ENCODE measurements at regions not wholly inside any gene's neighbourhood (a gene's known extent, or its start where the extent isn't known, plus 50 kb on each side); places are given as distances from the start of the nearest gene placed in this dataset.

GRCh38 chr2:21431078-21431477 is 307.3 kb downstream of the TDRD15 start:
- Histone ChIP-seq H3K4me2 (ENCODE audit: low read length) (no peak overlapping the region), H3K9ac (ENCODE audit: low read length) (no peak overlapping the region), H3K4me3 (replicated peaks in 1 of 2; ENCODE audit: low read depth in 1 of 2, low read length in 2 of 2) (no peak overlapping the region), H4K20me1 (ENCODE audit: insufficient read depth) (no peaks in the 10 kb centered on the region), H3K27me3 (ENCODE audit: insufficient read depth, low read length) (no peaks in the 10 kb centered on the region), H3K36me3 (ENCODE audit: control insufficient read depth in 1 of 2, insufficient read depth in 2 of 2, low read length in 2 of 2) (no peaks in the 10 kb centered on the region), H3K9me2 (ENCODE audit: insufficient read depth) (no peaks in the 10 kb centered on the region), H2AFZ (ENCODE audit: low read depth, low read length, poor library complexity, severe bottlenecking) (no peak overlapping the region), H3K79me2 (ENCODE audit: insufficient read depth, low read length) (no peaks in the 10 kb centered on the region), H3K4me1 (ENCODE audit: control insufficient read depth in 1 of 2, insufficient read depth in 2 of 2, low read length in 2 of 2) (no peaks in the 10 kb centered on the region), H3K9me3 (ENCODE audit: control insufficient read depth in 1 of 2, insufficient read depth in 1 of 2, low read depth in 1 of 2, low read length in 2 of 2) (peaks cover 0 to 2% of the 10 kb centered on the region in 2 experiments; a peak in 2 of 4 replicates), H3K27ac (ENCODE audit: low read depth, low read length) (no peak overlapping the region)
- ATAC-seq (no peak), DNase-seq (ENCODE audit: low read depth, low spot score) (no peak)
- CTCF ChIA-PET, result no interaction called here
- BruUV-seq (replicated peaks), result no TSS peak
- POLR2A ChIA-PET, result no interaction called here
- TF ChIP-seq POLR2A (IDR thresholded peaks at IDR 0.05; ENCODE audit: borderline replicate concordance, extremely low read depth, insufficient read depth, insufficient read length) (no peak), SIN3A (IDR thresholded peaks at IDR 0.05; ENCODE audit: low read depth) (no peak), MAX (IDR thresholded peaks at IDR 0.05) (no peak), EZH2 (IDR thresholded peaks at IDR 0.05) (no peak), RAD21 (IDR thresholded peaks at IDR 0.05; ENCODE audit: low read depth) (no peak), YY1 (IDR thresholded peaks at IDR 0.05; ENCODE audit: extremely low read depth, insufficient replicate concordance, low read depth, low read length) (no peak), CBX3 (IDR thresholded peaks at IDR 0.05; ENCODE audit: low read depth) (no peak), ELF1 (IDR thresholded peaks at IDR 0.05; ENCODE audit: borderline replicate concordance, low read depth) (no peak), SP1 (IDR thresholded peaks at IDR 0.05; ENCODE audit: low read depth) (no peak), TCF7L2 (IDR thresholded peaks at IDR 0.05; ENCODE audit: borderline replicate concordance, extremely low read depth, insufficient read depth, insufficient read length) (no peak), SRF (IDR thresholded peaks at IDR 0.05; ENCODE audit: low read depth) (no peak), POLR2AphosphoS5 (IDR thresholded peaks at IDR 0.05; ENCODE audit: low read depth, low read length) (no peak), EZH2phosphoT487 (IDR thresholded peaks at IDR 0.05; ENCODE audit: borderline replicate concordance) (no peak), FOSL1 (IDR thresholded peaks at IDR 0.05; ENCODE audit: low read depth) (no peak)
- TF ChIP-seq, protein P1, sequence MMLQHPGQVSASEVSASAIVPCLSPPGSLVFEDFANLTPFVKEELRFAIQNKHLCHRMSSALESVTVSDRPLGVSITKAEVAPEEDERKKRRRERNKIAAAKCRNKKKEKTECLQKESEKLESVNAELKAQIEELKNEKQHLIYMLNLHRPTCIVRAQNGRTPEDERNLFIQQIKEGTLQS (IDR thresholded peaks at IDR 0.05), result no peak
- TF ChIP-seq, protein P2, sequence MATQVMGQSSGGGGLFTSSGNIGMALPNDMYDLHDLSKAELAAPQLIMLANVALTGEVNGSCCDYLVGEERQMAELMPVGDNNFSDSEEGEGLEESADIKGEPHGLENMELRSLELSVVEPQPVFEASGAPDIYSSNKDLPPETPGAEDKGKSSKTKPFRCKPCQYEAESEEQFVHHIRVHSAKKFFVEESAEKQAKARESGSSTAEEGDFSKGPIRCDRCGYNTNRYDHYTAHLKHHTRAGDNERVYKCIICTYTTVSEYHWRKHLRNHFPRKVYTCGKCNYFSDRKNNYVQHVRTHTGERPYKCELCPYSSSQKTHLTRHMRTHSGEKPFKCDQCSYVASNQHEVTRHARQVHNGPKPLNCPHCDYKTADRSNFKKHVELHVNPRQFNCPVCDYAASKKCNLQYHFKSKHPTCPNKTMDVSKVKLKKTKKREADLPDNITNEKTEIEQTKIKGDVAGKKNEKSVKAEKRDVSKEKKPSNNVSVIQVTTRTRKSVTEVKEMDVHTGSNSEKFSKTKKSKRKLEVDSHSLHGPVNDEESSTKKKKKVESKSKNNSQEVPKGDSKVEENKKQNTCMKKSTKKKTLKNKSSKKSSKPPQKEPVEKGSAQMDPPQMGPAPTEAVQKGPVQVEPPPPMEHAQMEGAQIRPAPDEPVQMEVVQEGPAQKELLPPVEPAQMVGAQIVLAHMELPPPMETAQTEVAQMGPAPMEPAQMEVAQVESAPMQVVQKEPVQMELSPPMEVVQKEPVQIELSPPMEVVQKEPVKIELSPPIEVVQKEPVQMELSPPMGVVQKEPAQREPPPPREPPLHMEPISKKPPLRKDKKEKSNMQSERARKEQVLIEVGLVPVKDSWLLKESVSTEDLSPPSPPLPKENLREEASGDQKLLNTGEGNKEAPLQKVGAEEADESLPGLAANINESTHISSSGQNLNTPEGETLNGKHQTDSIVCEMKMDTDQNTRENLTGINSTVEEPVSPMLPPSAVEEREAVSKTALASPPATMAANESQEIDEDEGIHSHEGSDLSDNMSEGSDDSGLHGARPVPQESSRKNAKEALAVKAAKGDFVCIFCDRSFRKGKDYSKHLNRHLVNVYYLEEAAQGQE (IDR thresholded peaks at IDR 0.05; ENCODE audit: low read depth), result no peak
- TF ChIP-seq, protein P3, sequence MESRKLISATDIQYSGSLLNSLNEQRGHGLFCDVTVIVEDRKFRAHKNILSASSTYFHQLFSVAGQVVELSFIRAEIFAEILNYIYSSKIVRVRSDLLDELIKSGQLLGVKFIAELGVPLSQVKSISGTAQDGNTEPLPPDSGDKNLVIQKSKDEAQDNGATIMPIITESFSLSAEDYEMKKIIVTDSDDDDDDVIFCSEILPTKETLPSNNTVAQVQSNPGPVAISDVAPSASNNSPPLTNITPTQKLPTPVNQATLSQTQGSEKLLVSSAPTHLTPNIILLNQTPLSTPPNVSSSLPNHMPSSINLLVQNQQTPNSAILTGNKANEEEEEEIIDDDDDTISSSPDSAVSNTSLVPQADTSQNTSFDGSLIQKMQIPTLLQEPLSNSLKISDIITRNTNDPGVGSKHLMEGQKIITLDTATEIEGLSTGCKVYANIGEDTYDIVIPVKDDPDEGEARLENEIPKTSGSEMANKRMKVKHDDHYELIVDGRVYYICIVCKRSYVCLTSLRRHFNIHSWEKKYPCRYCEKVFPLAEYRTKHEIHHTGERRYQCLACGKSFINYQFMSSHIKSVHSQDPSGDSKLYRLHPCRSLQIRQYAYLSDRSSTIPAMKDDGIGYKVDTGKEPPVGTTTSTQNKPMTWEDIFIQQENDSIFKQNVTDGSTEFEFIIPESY (IDR thresholded peaks at IDR 0.05; ENCODE audit: extremely low read depth, insufficient replicate concordance, low read length), result no peak
- intact Hi-C loops (cut with micrococcal nuclease), result no loop called here
- RAD21 ChIA-PET (ENCODE audit: low non-redundant PET in 1 of 2, low total read pairs in 2 of 2, uncharacterized antibody in 2 of 2, unreplicated experiment in 2 of 2), result no interaction called here
